ENCODE measurements at regions not wholly inside any gene's neighbourhood (a gene's known extent, or its start where the extent isn't known, plus 50 kb on each side); places are given as distances from the start of the nearest gene placed in this dataset.

GRCh38 chrX:40449396-40449795, 131.4 kb upstream of the ATP6AP2 start:
- no peak overlapping the region for H3K4me3 ChIP-seq
- no peak for ATAC-seq
- DNase-seq = no peak
- TF ChIP-seq CTCF (IDR thresholded peaks at IDR 0.05) = no peak
- no peaks in the 10 kb centered on the region for H3K36me3 ChIP-seq (ENCODE audit: low read depth)
- H3K4me1 ChIP-seq (ENCODE audit: low read depth) = no peaks in the 10 kb centered on the region
- H3K9me3 ChIP-seq = no peaks in the 10 kb centered on the region
- intact Hi-C loops (cut with DNase I, micrococcal nuclease) = no loop called here

DNA sequence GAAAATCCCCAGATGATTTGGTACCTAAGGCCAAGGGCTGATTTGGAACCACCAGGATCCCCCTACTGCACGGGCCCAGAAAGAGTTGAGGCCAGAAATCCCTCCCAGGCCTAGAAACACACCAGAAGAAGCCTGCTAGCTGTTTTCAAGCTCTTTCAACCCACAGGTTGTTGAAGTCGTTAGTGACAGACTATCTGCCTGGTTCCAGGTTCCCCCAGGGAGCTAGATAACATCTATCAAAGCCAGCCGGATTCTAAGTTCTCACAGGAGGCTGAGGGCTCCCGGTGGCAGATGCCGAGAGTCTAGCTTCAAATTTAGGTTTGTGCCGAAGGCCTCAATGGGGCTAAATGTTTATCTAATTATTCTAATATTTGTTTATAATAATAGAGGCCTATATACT, 132.0 kb upstream of the ATP6AP2 start:
- Histone ChIP-seq H3K36me3 (ENCODE audit: low read depth) (no peaks in the 10 kb centered on the region), H3K4me3 (no peak overlapping the region), H3K4me1 (ENCODE audit: low read depth) (no peaks in the 10 kb centered on the region), H3K9me3 (no peaks in the 10 kb centered on the region)
- no peak for TF ChIP-seq CTCF (IDR thresholded peaks at IDR 0.05)
- intact Hi-C loops (cut with DNase I, micrococcal nuclease) = no loop called here
- ATAC-seq (no peak), DNase-seq (no peak)

GRCh38 chrX:40446921-40447320, 133.8 kb upstream of the ATP6AP2 start:
- H3K36me3 ChIP-seq (ENCODE audit: low read depth) = no peaks in the 10 kb centered on the region
- DNase-seq = peak in 2 of 3 donors; percentile 31 to 61
- H3K9me3 ChIP-seq = no peaks in the 10 kb centered on the region
- no peak overlapping the region for H3K4me3 ChIP-seq
- no peaks in the 10 kb centered on the region for H3K4me1 ChIP-seq (ENCODE audit: low read depth)
- peak; percentile 91 for ATAC-seq
- intact Hi-C loops (cut with DNase I, micrococcal nuclease) = no loop called here
- no peak for TF ChIP-seq CTCF (IDR thresholded peaks at IDR 0.05)

GRCh38 chrX:40445691-40446090, 135.1 kb upstream of the ATP6AP2 start:
- no peak for TF ChIP-seq CTCF (IDR thresholded peaks at IDR 0.05)
- intact Hi-C loops (cut with DNase I, micrococcal nuclease) = no loop called here
- ATAC-seq (no peak), DNase-seq (no peak)
- no peaks in the 10 kb centered on the region for H3K36me3 ChIP-seq (ENCODE audit: low read depth)
- H3K4me1 ChIP-seq (ENCODE audit: low read depth) = no peaks in the 10 kb centered on the region
- no peaks in the 10 kb centered on the region for H3K9me3 ChIP-seq
- no peak overlapping the region for H3K4me3 ChIP-seq

DNA sequence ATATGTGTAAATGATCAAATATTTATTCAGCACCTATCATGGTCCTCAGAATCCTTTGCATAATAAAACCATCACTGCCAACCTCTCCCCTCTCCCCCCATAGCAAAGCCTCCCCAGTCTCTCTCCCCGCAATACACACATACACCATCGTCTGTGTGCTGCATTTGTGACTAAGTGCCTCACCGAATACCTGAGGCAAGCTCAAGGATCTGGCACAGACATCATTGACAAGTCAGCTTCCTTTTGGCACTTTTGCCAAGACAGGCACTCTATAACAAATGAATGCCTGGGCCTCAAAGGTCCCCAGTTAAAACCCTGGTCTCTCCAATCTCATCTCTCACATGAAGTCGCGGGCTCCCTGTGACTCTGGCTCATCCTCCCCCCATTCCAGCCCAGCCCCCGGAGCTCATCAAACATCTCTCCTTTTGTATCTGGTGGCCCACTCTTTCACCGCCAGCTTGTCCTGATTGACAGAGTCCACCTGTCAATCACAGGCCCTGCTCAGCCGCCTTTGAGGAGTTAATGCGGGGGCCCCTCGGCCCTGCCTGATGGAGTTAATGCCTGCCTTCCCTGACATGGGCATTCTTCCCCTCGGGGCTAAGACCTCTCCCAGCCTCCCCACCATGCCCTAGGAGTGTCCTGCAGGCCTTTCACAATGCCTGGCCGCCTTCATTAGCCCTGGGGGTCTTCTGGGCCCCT, 135.8 kb upstream of the ATP6AP2 start:
- Histone ChIP-seq H3K4me1 (ENCODE audit: low read depth) (no peaks in the 10 kb centered on the region), H3K36me3 (ENCODE audit: low read depth) (no peaks in the 10 kb centered on the region), H3K4me3 (no peak overlapping the region), H3K9me3 (no peaks in the 10 kb centered on the region)
- ATAC-seq (no peak), DNase-seq (no peak)
- no peak for TF ChIP-seq CTCF (IDR thresholded peaks at IDR 0.05)
- intact Hi-C loops (cut with DNase I, micrococcal nuclease) = no loop called here

GRCh38 chrX:40444133-40444532, 136.6 kb upstream of the ATP6AP2 start:
- Histone ChIP-seq H3K9me3 (no peaks in the 10 kb centered on the region), H3K4me1 (ENCODE audit: low read depth) (no peaks in the 10 kb centered on the region), H3K4me3 (no peak overlapping the region), H3K36me3 (ENCODE audit: low read depth) (no peaks in the 10 kb centered on the region)
- ATAC-seq = no peak
- TF ChIP-seq CTCF (IDR thresholded peaks at IDR 0.05) = no peak
- intact Hi-C loops (cut with DNase I, micrococcal nuclease) = no loop called here
- no peak for DNase-seq
